ENCODE measurements at regions not wholly inside any gene's neighbourhood (a gene's known extent, or its start where the extent isn't known, plus 50 kb on each side); places are given as distances from the start of the nearest gene placed in this dataset.

DNA sequence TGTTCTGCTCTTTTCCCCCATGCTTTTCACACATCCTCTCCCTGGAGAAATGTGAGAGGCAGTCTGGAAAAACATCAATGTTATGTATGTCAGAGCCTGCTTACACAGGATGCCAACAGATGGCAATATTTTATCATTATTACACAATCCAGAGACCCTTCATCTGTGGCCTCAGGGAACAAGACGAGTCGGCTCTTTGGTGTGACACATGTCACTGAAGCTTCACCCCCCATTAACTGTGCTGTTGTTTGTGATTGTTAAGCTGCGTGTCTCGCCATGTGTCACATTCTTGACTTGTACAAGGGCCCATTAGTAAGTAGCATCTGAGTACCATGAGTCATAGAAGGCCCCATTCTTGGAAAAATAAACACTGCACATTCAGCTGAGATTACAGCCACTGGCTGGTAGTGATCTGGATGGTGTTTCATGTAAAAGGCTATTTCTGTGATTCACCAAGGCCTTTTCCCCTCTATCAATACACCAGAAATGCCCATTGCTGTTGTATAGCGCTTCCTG is 682.1 kb upstream of the SOX9 start:
- H3K9me3 ChIP-seq (ENCODE audit: control insufficient read depth, insufficient read depth, low read length), result no peaks in the 10 kb centered on the region
- H3K4ac ChIP-seq (ENCODE audit: low read depth, low read length), result peak overlapping the region; percentile 82
- H2AK5ac ChIP-seq (ENCODE audit: low read depth, low read length), result peak overlapping the region; percentile 63
- peak overlapping the region; percentile 98; the same call in 1 of the 2 replicates for H3K18ac ChIP-seq (ENCODE audit: low read depth, low read length)
- in situ Hi-C loops (cut with MboI; ENCODE audit: low sequenced_read_pairs) (no loop called here), dilution Hi-C loops (cut with HindIII; ENCODE audit: low sequenced_read_pairs, unreplicated experiment) (no loop called here), intact Hi-C loops (cut with micrococcal nuclease) (loop anchor here (1.0 kb wide), 1 partner anchor 25 kb away; no protein-coding TSS in a partner anchor)
- H2AK9ac ChIP-seq (replicated peaks; ENCODE audit: low read depth, low read length, poor library complexity), result no peak overlapping the region
- H3K4me2 ChIP-seq (ENCODE audit: low read depth, low read length), result peak overlapping the region; percentile 27
- H2BK20ac ChIP-seq (ENCODE audit: low read depth, low read length), result peak overlapping the region; percentile 94
- H3K56ac ChIP-seq (ENCODE audit: extremely low read depth, insufficient read depth, low read length), result peak overlapping the region; percentile 45
- H3K79me1 ChIP-seq (ENCODE audit: low read depth in 1 of 2, low read length in 2 of 2), result 0 out of 4 replicates have a peak, but pooled peaks cover 0 to 3% of the 10 kb centered on the region in 2 experiments
- H4K8ac ChIP-seq (ENCODE audit: low read depth in 2 of 2, low read length in 2 of 2), result peak overlapping the region; percentile 31 to 85
- H4K20me1 ChIP-seq (ENCODE audit: insufficient read depth, low read length), result no peaks in the 10 kb centered on the region
- no CpG with 5 or more reads among the region's 5 CpGs for WGBS, 2 experiments (ENCODE audit: extremely low coverage in 2 of 2, insufficient read length in 1 of 2)
- H2AFZ ChIP-seq (replicated peaks; ENCODE audit: low read length, poor library complexity), result peak overlapping the region; percentile 9
- peaks cover 9% of the 10 kb centered on the region for H3K4me1 ChIP-seq (ENCODE audit: control insufficient read depth, insufficient read depth, low read length)
- no peak overlapping the region for H3K9ac ChIP-seq (ENCODE audit: low read depth, low read length)
- CTCF ChIA-PET, result interaction anchor here (0.6 to 1.5 kb wide), 5 partner anchors 10 to 671 kb away, joined by 3 to 5 read pairs (median 3); no protein-coding TSS in a partner anchor
- no peak overlapping the region for H3K4me3 ChIP-seq (ENCODE audit: insufficient read depth, low read depth, low read length)
- POLR2A ChIA-PET (ENCODE audit: unreplicated experiment), result interaction anchor here (1.3 kb wide), 1 partner anchor 26 kb away, joined by 5 read pairs; no protein-coding TSS in a partner anchor
- H3K14ac ChIP-seq (replicated peaks; ENCODE audit: low read depth, low read length), result peak overlapping the region; percentile 73
- no peaks in the 10 kb centered on the region for H3K36me3 ChIP-seq (ENCODE audit: control insufficient read depth, insufficient read depth, low read length)
- peak overlapping the region; percentile 37; the same call in 1 of the 2 replicates for H4K5ac ChIP-seq (ENCODE audit: low read depth, low read length)
- no TSS peak for BruUV-seq (replicated peaks)
- H2BK15ac ChIP-seq (ENCODE audit: low read depth, low read length), result peak overlapping the region; percentile 62
- peak overlapping the region; percentile 99 for H2BK120ac ChIP-seq (ENCODE audit: low read depth, low read length)
- H3K23ac ChIP-seq (ENCODE audit: low read depth, low read length), result peak overlapping the region; percentile 11
- DNase-seq, result peak; percentile 98
- peak overlapping the region; percentile 76 for H4K91ac ChIP-seq (ENCODE audit: insufficient read depth, low read depth, low read length)
- H3K27ac ChIP-seq (ENCODE audit: insufficient read depth, low read length), result peak overlapping the region; percentile 75
- no peaks in the 10 kb centered on the region for H3K27me3 ChIP-seq (ENCODE audit: control insufficient read depth, insufficient read depth, low read length)
- peak overlapping the region; percentile 95 for H2BK5ac ChIP-seq (ENCODE audit: low read depth, low read length, poor library complexity, severe bottlenecking)
- H3K9me1 ChIP-seq (ENCODE audit: insufficient read depth, low read length), result peaks cover 5% of the 10 kb centered on the region
- ATAC-seq (ENCODE audit: low read depth), result peak; percentile 85
- TF ChIP-seq CHD1 (IDR thresholded peaks at IDR 0.05; ENCODE audit: low read depth, low read length) (no peak), CEBPB (IDR thresholded peaks at IDR 0.05; ENCODE audit: low read depth, low read length) (peak; percentile 91), MXI1 (IDR thresholded peaks at IDR 0.05; ENCODE audit: borderline replicate concordance, low read depth, low read length) (peak; percentile 47; the same call in 1 of the 2 replicates), SMC3 (IDR thresholded peaks at IDR 0.05; ENCODE audit: low read depth, low read length) (peak; percentile 9; the same call in 1 of the 2 replicates), RFX5 (IDR thresholded peaks at IDR 0.05; ENCODE audit: low read depth, low read length) (no peak), FOS (IDR thresholded peaks at IDR 0.05; ENCODE audit: low read depth, low read length) (peak; percentile 100), MAZ (IDR thresholded peaks at IDR 0.05; ENCODE audit: borderline replicate concordance, low read depth, low read length) (peak; percentile 68), RCOR1 (IDR thresholded peaks at IDR 0.05; ENCODE audit: insufficient replicate concordance, low read length) (peak; percentile 15), POLR2A (IDR thresholded peaks at IDR 0.05; ENCODE audit: low read depth, low read length) (no peak), NFE2L2 (IDR thresholded peaks at IDR 0.05; ENCODE audit: low read depth, low read length) (peak; percentile 25; the same call in 1 of the 2 replicates), MAFK (IDR thresholded peaks at IDR 0.05; ENCODE audit: low read depth, low read length) (peak; percentile 15; the same call in 1 of the 2 replicates), ELK1 (IDR thresholded peaks at IDR 0.05; ENCODE audit: borderline replicate concordance, low read depth, low read length) (no peak), USF2 (IDR thresholded peaks at IDR 0.05; ENCODE audit: low read depth, low read length) (no peak), RAD21 (IDR thresholded peaks at IDR 0.05; ENCODE audit: low read length) (peak; percentile 41)
- TF ChIP-seq, protein P1, sequence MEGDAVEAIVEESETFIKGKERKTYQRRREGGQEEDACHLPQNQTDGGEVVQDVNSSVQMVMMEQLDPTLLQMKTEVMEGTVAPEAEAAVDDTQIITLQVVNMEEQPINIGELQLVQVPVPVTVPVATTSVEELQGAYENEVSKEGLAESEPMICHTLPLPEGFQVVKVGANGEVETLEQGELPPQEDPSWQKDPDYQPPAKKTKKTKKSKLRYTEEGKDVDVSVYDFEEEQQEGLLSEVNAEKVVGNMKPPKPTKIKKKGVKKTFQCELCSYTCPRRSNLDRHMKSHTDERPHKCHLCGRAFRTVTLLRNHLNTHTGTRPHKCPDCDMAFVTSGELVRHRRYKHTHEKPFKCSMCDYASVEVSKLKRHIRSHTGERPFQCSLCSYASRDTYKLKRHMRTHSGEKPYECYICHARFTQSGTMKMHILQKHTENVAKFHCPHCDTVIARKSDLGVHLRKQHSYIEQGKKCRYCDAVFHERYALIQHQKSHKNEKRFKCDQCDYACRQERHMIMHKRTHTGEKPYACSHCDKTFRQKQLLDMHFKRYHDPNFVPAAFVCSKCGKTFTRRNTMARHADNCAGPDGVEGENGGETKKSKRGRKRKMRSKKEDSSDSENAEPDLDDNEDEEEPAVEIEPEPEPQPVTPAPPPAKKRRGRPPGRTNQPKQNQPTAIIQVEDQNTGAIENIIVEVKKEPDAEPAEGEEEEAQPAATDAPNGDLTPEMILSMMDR (conservative IDR thresholded peaks at IDR 0.05; ENCODE audit: low read depth, low read length), result peak; percentile 18; the same call in 1 of the 2 replicates

All from IMR-90 (cell line).